ENCODE measurements at regions not wholly inside any gene's neighbourhood (a gene's known extent, or its start where the extent isn't known, plus 50 kb on each side); places are given as distances from the start of the nearest gene placed in this dataset.

GRCh38 chr1:165078391-165078790, 278.1 kb downstream of the LMX1A start:
- intact Hi-C loops (cut with DNase I) = loop anchor here (10.0 kb wide), 1 partner anchor 1724 kb away; no protein-coding TSS in a partner anchor
- DNase-seq = no peak

- intact Hi-C loops (cut with DNase I) = loop anchor here (10.0 kb wide), 1 partner anchor 1721 kb away; no protein-coding TSS in a partner anchor
- peak in 11 of 42 donors; percentile 13 to 55 (median 31) for DNase-seq
Observed at GRCh38 chr1:165075725-165076370, 280.7 kb downstream of the LMX1A start.

- peak in 18 of 42 donors; percentile 23 to 76 (median 48) for DNase-seq
Observed at GRCh38 chr1:165073185-165074007, 283.1 kb downstream of the LMX1A start.

GRCh38 chr1:165070675-165071074, 285.8 kb downstream of the LMX1A start:
- intact Hi-C loops (cut with DNase I) = loop anchor here (10.0 kb wide), 1 partner anchor 1716 kb away; no protein-coding TSS in a partner anchor

More at GRCh38 chr1:165073185-165074007, 283.1 kb downstream of the LMX1A start:
- intact Hi-C loops (cut with DNase I) = loop anchor here (10.0 kb wide), 1 partner anchor 1719 kb away; no protein-coding TSS in a partner anchor

GRCh38 chr1:165069829-165070228, 286.7 kb downstream of the LMX1A start:
- DNase-seq = peak in 38 of 42 donors; percentile 8 to 86 (median 55)

More at GRCh38 chr1:165070675-165071074, 285.8 kb downstream of the LMX1A start:
- DNase-seq = peak in 2 of 42 donors; percentile 18 to 42

GRCh38 chr1:165068741-165069140, 287.8 kb downstream of the LMX1A start:
- intact Hi-C loops (cut with DNase I) = no loop called here
- peak; percentile 24 to 84 (median 64) for DNase-seq

More at GRCh38 chr1:165069829-165070228, 286.7 kb downstream of the LMX1A start:
- intact Hi-C loops (cut with DNase I) = loop anchor here (10.0 kb wide), 1 partner anchor 1715 kb away; no protein-coding TSS in a partner anchor

- intact Hi-C loops (cut with DNase I) = no loop called here
- no peak for DNase-seq
Observed at GRCh38 chr1:165067829-165068228, 288.7 kb downstream of the LMX1A start.

- intact Hi-C loops (cut with DNase I) = no loop called here
- DNase-seq = no peak
Observed at GRCh38 chr1:165063181-165063965, 293.1 kb downstream of the LMX1A start.

- DNase-seq = no peak
- intact Hi-C loops (cut with DNase I) = no loop called here
Observed at GRCh38 chr1:165062346-165062745, 294.2 kb downstream of the LMX1A start.

- no peak for DNase-seq
- intact Hi-C loops (cut with DNase I) = no loop called here
Observed at GRCh38 chr1:165060285-165060793, 296.2 kb downstream of the LMX1A start.

GRCh38 chr1:165057956-165058355, 298.6 kb downstream of the LMX1A start:
- DNase-seq = no peak
- intact Hi-C loops (cut with DNase I) = no loop called here

GRCh38 chr1:165056914-165057313, 299.6 kb downstream of the LMX1A start:
- intact Hi-C loops (cut with DNase I) = no loop called here

GRCh38 chr1:165055581-165055980, 300.9 kb downstream of the LMX1A start:
- DNase-seq = no peak
- intact Hi-C loops (cut with DNase I) = no loop called here

More at GRCh38 chr1:165056914-165057313, 299.6 kb downstream of the LMX1A start:
- no peak for DNase-seq

- DNase-seq = no peak
- intact Hi-C loops (cut with DNase I) = no loop called here
Observed at GRCh38 chr1:165054627-165055026, 301.9 kb downstream of the LMX1A start.

GRCh38 chr1:165053351-165053750, 303.2 kb downstream of the LMX1A start:
- intact Hi-C loops (cut with DNase I) = no loop called here
- DNase-seq = no peak

GRCh38 chr1:165052936-165053335, 303.6 kb downstream of the LMX1A start:
- DNase-seq = no peak
- intact Hi-C loops (cut with DNase I) = no loop called here

GRCh38 chr1:165052431-165052830, 304.1 kb downstream of the LMX1A start:
- DNase-seq = no peak
- intact Hi-C loops (cut with DNase I) = no loop called here

GRCh38 chr1:165050246-165050645, 306.3 kb downstream of the LMX1A start:
- no peak for DNase-seq
- intact Hi-C loops (cut with DNase I) = no loop called here

GRCh38 chr1:165047994-165048393, 308.5 kb downstream of the LMX1A start:
- DNase-seq = peak in 5 of 42 donors; percentile 7 to 35 (median 19)
- intact Hi-C loops (cut with DNase I) = no loop called here

Measured in head of caudate nucleus (tissue), 42 donors.